HL-60 (cell line): ENCODE measurements at regions not wholly inside any gene's neighbourhood (a gene's known extent, or its start where the extent isn't known, plus 50 kb on each side); places are given as distances from the start of the nearest gene placed in this dataset.

Source experiments
- DNase-seq, 2 experiments: peaks; one replicate each; pipeline ENCODE4 v3.0.0-alpha.2; 2010 to 2020; ENCODE audit warnings: low read depth in 1 of 2, low spot score in 1 of 2
- H3K27ac ChIP-seq: fragments of 250-450 bp; sonication (Bioruptor Pico); replicated peaks from 2 replicates; pipeline ENCODE4 v1.5.1; 2020; ENCODE audit warnings: mild to moderate bottlenecking, moderate library complexity
- H3K27me3 ChIP-seq: fragments of 250-450 bp; sonication (Bioruptor Pico); 2 replicates; pipeline ENCODE4 v1.5.1; 2021; ENCODE audit warnings: mild to moderate bottlenecking, moderate library complexity; ENCODE audit not compliant: insufficient read depth, poor library complexity, severe bottlenecking
- H3K4me3 ChIP-seq: replicated peaks from 2 replicates; pipeline ENCODE4 v1.5.1; 2011; ENCODE audit warnings: mild to moderate bottlenecking, control low read depth, low read length; ENCODE audit not compliant: insufficient read depth
- GABPA ChIP-seq: IDR thresholded peaks from 2 replicates; pipeline ENCODE4 v1.6.1; 2012; ENCODE audit warnings: low read depth
- POLR2AphosphoS5 ChIP-seq: IDR thresholded peaks from 2 replicates; pipeline ENCODE4 v1.6.1; 2012; ENCODE audit warnings: low read depth
- REST ChIP-seq: IDR thresholded peaks from 2 replicates; pipeline ENCODE4 v1.6.1; 2012; ENCODE audit warnings: low read depth; ENCODE audit not compliant: insufficient replicate concordance
- SPI1 ChIP-seq: IDR thresholded peaks from 2 replicates; pipeline ENCODE4 v1.6.1; 2012; ENCODE audit warnings: low read depth, mild to moderate bottlenecking, borderline replicate concordance
- TF ChIP-seq, protein P1 (sequence below): IDR thresholded peaks from one replicate; pipeline ENCODE4 v1.5.1; 2011; ENCODE audit warnings: low read length, control low read depth, inconsistent platforms; ENCODE audit not compliant: insufficient read depth

DNA sequence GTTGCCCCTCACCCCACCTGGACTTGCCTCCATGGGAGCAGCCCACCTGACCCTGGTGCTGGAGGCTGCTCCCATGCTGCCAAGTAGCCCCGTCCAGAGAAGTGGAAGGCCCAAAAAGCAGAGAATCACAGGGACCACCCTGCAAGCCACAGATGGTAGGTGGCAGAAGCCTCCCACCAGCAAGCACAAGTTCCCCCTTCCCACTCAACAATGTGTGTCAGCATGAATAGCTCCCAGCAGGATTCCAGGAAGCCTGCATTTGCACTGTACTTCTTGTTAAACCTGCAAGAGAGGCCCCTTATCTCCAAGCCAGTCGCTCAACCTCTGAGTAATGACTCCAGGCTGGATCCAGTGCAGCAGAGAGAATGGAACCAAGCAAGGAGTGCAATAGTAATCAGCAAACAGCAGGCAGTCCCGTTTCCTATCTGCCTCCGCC lies 180.8 kb upstream of the CST7 start:
- peaks cover 7% of the 10 kb centered on the region for H3K27me3 ChIP-seq
- DNase-seq = no peak
- no peak for TF ChIP-seq REST
- no peak for TF ChIP-seq GABPA
- no peak for TF ChIP-seq POLR2AphosphoS5
- no peak for TF ChIP-seq SPI1
- TF ChIP-seq, protein P1, sequence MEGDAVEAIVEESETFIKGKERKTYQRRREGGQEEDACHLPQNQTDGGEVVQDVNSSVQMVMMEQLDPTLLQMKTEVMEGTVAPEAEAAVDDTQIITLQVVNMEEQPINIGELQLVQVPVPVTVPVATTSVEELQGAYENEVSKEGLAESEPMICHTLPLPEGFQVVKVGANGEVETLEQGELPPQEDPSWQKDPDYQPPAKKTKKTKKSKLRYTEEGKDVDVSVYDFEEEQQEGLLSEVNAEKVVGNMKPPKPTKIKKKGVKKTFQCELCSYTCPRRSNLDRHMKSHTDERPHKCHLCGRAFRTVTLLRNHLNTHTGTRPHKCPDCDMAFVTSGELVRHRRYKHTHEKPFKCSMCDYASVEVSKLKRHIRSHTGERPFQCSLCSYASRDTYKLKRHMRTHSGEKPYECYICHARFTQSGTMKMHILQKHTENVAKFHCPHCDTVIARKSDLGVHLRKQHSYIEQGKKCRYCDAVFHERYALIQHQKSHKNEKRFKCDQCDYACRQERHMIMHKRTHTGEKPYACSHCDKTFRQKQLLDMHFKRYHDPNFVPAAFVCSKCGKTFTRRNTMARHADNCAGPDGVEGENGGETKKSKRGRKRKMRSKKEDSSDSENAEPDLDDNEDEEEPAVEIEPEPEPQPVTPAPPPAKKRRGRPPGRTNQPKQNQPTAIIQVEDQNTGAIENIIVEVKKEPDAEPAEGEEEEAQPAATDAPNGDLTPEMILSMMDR = no peak

GRCh38 chr20:24768713-24769601 lies 180.1 kb upstream of the CST7 start:
- TF ChIP-seq GABPA (no peak), SPI1 (no peak), REST (no peak), POLR2AphosphoS5 (no peak)
- TF ChIP-seq, protein P1 = no peak
- Histone ChIP-seq H3K27ac (no peak overlapping the region), H3K4me3 (no peak overlapping the region), H3K27me3 (peaks cover 8% of the 10 kb centered on the region)
- DNase-seq = no peak

More for the DNA sequence above, 180.8 kb upstream of the CST7 start:
- H3K27ac ChIP-seq = no peak overlapping the region
- no peak overlapping the region for H3K4me3 ChIP-seq

GRCh38 chr20:24769878-24770627 lies 179.0 kb upstream of the CST7 start:
- no peak for DNase-seq
- H3K27me3 ChIP-seq = peaks cover 8% of the 10 kb centered on the region
- TF ChIP-seq POLR2AphosphoS5 (no peak), REST (no peak), GABPA (no peak), SPI1 (no peak)
- TF ChIP-seq, protein P1 = no peak
- no peak overlapping the region for H3K4me3 ChIP-seq
- H3K27ac ChIP-seq = no peak overlapping the region
